GM12878 (cell line): ENCODE measurements at regions not wholly inside any gene's neighbourhood (a gene's known extent, or its start where the extent isn't known, plus 50 kb on each side); places are given as distances from the start of the nearest gene placed in this dataset.

Experiments
- ATAC-seq: fragments of 200-7000 bp; cut with Tn5 transposase; 3 replicates; pipeline ENCODE4 v1.9.1; 2020; ENCODE audit warnings: mild to moderate bottlenecking, moderate library complexity
- BruUV-seq: library from RNA; stranded (reverse); fragments of 400-500 nt; replicated peaks from 2 replicates; lab custom pipeline; 2021; lab: Mats Ljungman, UMichigan
- CTCF ChIA-PET: fragments of 300-600 bp; sonication (Branson Sonifier 250); formaldehyde crosslinking; extraction: SDS; loops from one replicate; lab custom pipeline; 2021; ENCODE audit warnings: inconsistent platforms; lab: Yijun Ruan, JAX
- POLR2A ChIA-PET: fragments of 350-600 bp; formaldehyde crosslinking; extraction: SDS; loops from one replicate; lab custom pipeline; 2021; ENCODE audit warnings: inconsistent platforms; lab: Charles Lee
- RAD21 ChIA-PET: fragments of 300-600 bp; sonication (Branson Sonifier 250); formaldehyde crosslinking; loops from one replicate; lab custom pipeline; 2023; ENCODE audit warnings: antibody characterized with exemption; ENCODE audit not compliant: unreplicated experiment; lab: Charles Lee
- SMC1A ChIA-PET: fragments of 300-600 bp; sonication (Branson Sonifier 250); formaldehyde crosslinking; loops from one replicate; lab custom pipeline; 2023; ENCODE audit not compliant: unreplicated experiment, uncharacterized antibody; lab: Charles Lee
- DNase-seq: peaks from one replicate; pipeline ENCODE4 v3.0.0-alpha.2; 2011; ENCODE audit warnings: low read depth, low spot score
- FAIRE-seq: peaks from 3 replicates; lab custom pipeline; 2011; peaks lifted over from hg19 to GRCh38; lab: Jason Lieb, UNC
- H2AFZ ChIP-seq: 2 replicates; pipeline ENCODE4 v1.6.0; 2011; ENCODE audit warnings: low read depth, low read length, control low read depth; ENCODE audit not compliant: control insufficient read depth
- H3K27ac ChIP-seq: 2 replicates; pipeline ENCODE4 v1.5.1; 2011; ENCODE audit warnings: control low read depth; ENCODE audit not compliant: control insufficient read depth, insufficient read depth
- H3K27me3 ChIP-seq, 2 experiments: replicated peaks in 1 of 2; 2 replicates each; pipeline versions ENCODE4 v1.6.0 to v1.6.1; 2011; ENCODE audit warnings: low read length in 1 of 2; ENCODE audit not compliant: control insufficient read depth in 2 of 2, insufficient read depth in 2 of 2
- H3K36me3 ChIP-seq, 2 experiments: 2 replicates each; pipeline ENCODE4 v1.5.1; 2011; ENCODE audit warnings: low read length in 1 of 2; ENCODE audit not compliant: control insufficient read depth in 2 of 2, insufficient read depth in 2 of 2
- H3K4me1 ChIP-seq: 2 replicates; pipeline ENCODE4 v1.6.1; 2011; ENCODE audit warnings: mild to moderate bottlenecking, low read length, moderate library complexity, mixed read lengths; ENCODE audit not compliant: control insufficient read depth, insufficient read depth
- H3K4me2 ChIP-seq: 2 replicates; pipeline ENCODE4 v1.6.0; 2011; ENCODE audit warnings: control low read depth; ENCODE audit not compliant: control insufficient read depth, insufficient read depth
- H3K4me3 ChIP-seq: fragments of 200-600 bp; sonication (generic); 2 replicates; pipeline ENCODE4 v1.5.1; 2016
- H3K79me2 ChIP-seq: 2 replicates; pipeline ENCODE4 v1.6.0; 2011; ENCODE audit warnings: low read length; ENCODE audit not compliant: control insufficient read depth, insufficient read depth
- H3K9ac ChIP-seq: 2 replicates; pipeline ENCODE4 v1.8.0; 2011; ENCODE audit warnings: low read length, control low read depth, mixed read lengths; ENCODE audit not compliant: control insufficient read depth, insufficient read depth
- H3K9me3 ChIP-seq: replicated peaks from 3 replicates; pipeline ENCODE4 v1.5.1; 2011; ENCODE audit warnings: mild to moderate bottlenecking, low read length; ENCODE audit not compliant: control insufficient read depth, insufficient read depth
- H4K20me1 ChIP-seq: 2 replicates; pipeline ENCODE4 v1.6.0; 2011; ENCODE audit not compliant: control insufficient read depth, insufficient read depth
- BHLHE40 ChIP-seq, 2 experiments: fragments of 450-650 bp in 1 of 2; IDR thresholded peaks; 2 replicates each; pipeline ENCODE4 v1.6.1; 2011 to 2017; ENCODE audit warnings: low read depth in 2 of 2, borderline replicate concordance in 1 of 2, improper control_type of control experiment in 1 of 2, low read length in 1 of 2, mild to moderate bottlenecking in 1 of 2
- CEBPB ChIP-seq, 2 experiments: fragments of 150-350 bp in 1 of 2; IDR thresholded peaks; 2 replicates each; pipeline ENCODE4 v1.6.1; 2012 to 2014; ENCODE audit warnings: low read depth in 2 of 2, low read length in 2 of 2, borderline replicate concordance in 1 of 2, inconsistent platforms in 1 of 2
- CHD1 ChIP-seq: IDR thresholded peaks from 2 replicates; pipeline ENCODE4 v1.6.1; 2012; ENCODE audit warnings: low read depth, low read length, improper control_type of control experiment
- CHD2 ChIP-seq: IDR thresholded peaks from 2 replicates; pipeline ENCODE4 v1.6.1; 2011; ENCODE audit warnings: low read depth, low read length, improper control_type of control experiment, borderline replicate concordance
- EED ChIP-seq: sonication (generic); IDR thresholded peaks from 2 replicates; pipeline ENCODE4 v1.6.1; 2016; ENCODE audit warnings: antibody characterized with exemption, low read depth
- EP300 ChIP-seq, 2 experiments: fragments of 150-350 bp in 1 of 2; IDR thresholded peaks; 2 replicates each; pipeline ENCODE4 v1.6.1; 2011 to 2012; ENCODE audit warnings: low read depth in 2 of 2, low read length in 2 of 2, borderline replicate concordance in 1 of 2, improper control_type of control experiment in 1 of 2, inconsistent platforms in 1 of 2; ENCODE audit not compliant: control insufficient read depth in 1 of 2
- MYB ChIP-seq: fragments of 150-350 bp; IDR thresholded peaks from 2 replicates; pipeline ENCODE4 v1.6.1; 2014; ENCODE audit warnings: mild to moderate bottlenecking, low read depth, low read length, borderline replicate concordance
- PRDM15 ChIP-seq: fragments of 450-650 bp; formaldehyde crosslinking; IDR thresholded peaks from 2 replicates; pipeline ENCODE4 v1.4.0; 2020; ENCODE audit warnings: mild to moderate bottlenecking, moderate library complexity
- RAD21 ChIP-seq: IDR thresholded peaks from 2 replicates; pipeline ENCODE4 v1.6.1; 2011; ENCODE audit warnings: mild to moderate bottlenecking, low read depth, low read length, moderate library complexity; ENCODE audit not compliant: insufficient read depth
- RB1 ChIP-seq: fragments of 450-650 bp; formaldehyde crosslinking; IDR thresholded peaks from 2 replicates; pipeline ENCODE4 v1.6.1; 2017; ENCODE audit warnings: mild to moderate bottlenecking, borderline replicate concordance
- SPI1 ChIP-seq: IDR thresholded peaks from 2 replicates; pipeline ENCODE4 v1.6.1; 2011; ENCODE audit warnings: low read depth, mild to moderate bottlenecking, low read length, moderate library complexity, borderline replicate concordance; ENCODE audit not compliant: insufficient read depth
- SRF ChIP-seq, 2 experiments: IDR thresholded peaks; 2 replicates each; pipeline ENCODE4 v1.6.1; 2011; ENCODE audit warnings: low read depth in 2 of 2, low read length in 2 of 2, mild to moderate bottlenecking in 1 of 2, moderate library complexity in 1 of 2
- SUZ12 ChIP-seq: fragments of 200-600 bp; sonication (generic); IDR thresholded peaks from one replicate; pipeline ENCODE4 v1.6.1; 2018; ENCODE audit warnings: antibody characterized with exemption, mild to moderate bottlenecking; ENCODE audit not compliant: unreplicated experiment
- TBL1XR1 ChIP-seq: IDR thresholded peaks from 2 replicates; pipeline ENCODE4 v1.6.1; 2012; ENCODE audit warnings: low read depth, low read length, improper control_type of control experiment
- YY1 ChIP-seq: IDR thresholded peaks from 2 replicates; pipeline ENCODE4 v1.6.1; 2011; ENCODE audit warnings: low read depth, mild to moderate bottlenecking, low read length
- ZNF207 ChIP-seq: fragments of 450-650 bp; IDR thresholded peaks from 2 replicates; pipeline ENCODE4 v1.6.1; 2014; ENCODE audit warnings: antibody characterized with exemption, mild to moderate bottlenecking, borderline replicate concordance
- WGBS: methylation state at CpG from one replicate; pipeline ENCODE4 v1.1.6; 2016; ENCODE audit warnings: low lambda C conversion rate; ENCODE audit not compliant: insufficient replicate concordance, insufficient coverage; ENCODE audit errors: missing lambda C conversion rate; 5-methylcytosine and 5-hydroxymethylcytosine counted together
- in situ Hi-C: fragments of 300-500 bp; cut with MboI; formaldehyde crosslinking; loops from 9 replicates; pipeline ENCODE4 v1.14.3; 2018; ENCODE audit warnings: mixed read lengths
- intact Hi-C: fragments of 100-400 bp; cut with micrococcal nuclease; formaldehyde crosslinking; loops from one replicate; pipeline ENCODE4 v1.14.2; 2022; ENCODE audit not compliant: unreplicated experiment
- TF ChIP-seq, protein P1 (sequence below): fragments of 450-650 bp; IDR thresholded peaks from 2 replicates; pipeline ENCODE4 v1.6.1; 2017; ENCODE audit warnings: low read depth, mild to moderate bottlenecking, moderate library complexity

GRCh38 chr6:165920896-165921671 is 246.6 kb downstream of the TBXT start:
- Histone ChIP-seq H3K9ac (no peak overlapping the region), H3K4me1 (no peaks in the 10 kb centered on the region), H2AFZ (no peak overlapping the region), H4K20me1 (no peaks in the 10 kb centered on the region), H3K9me3 (no peaks in the 10 kb centered on the region), H3K4me3 (no peak overlapping the region), H3K36me3 (no peaks in the 10 kb centered on the region), H3K79me2 (no peaks in the 10 kb centered on the region), H3K4me2 (no peak overlapping the region), H3K27me3 (peaks cover 0 to 3% of the 10 kb centered on the region in 2 experiments; a peak in 1 of 4 replicates), H3K27ac (no peak overlapping the region)
- ChIA-PET RAD21 (no interaction called here), CTCF (no interaction called here), SMC1A (no interaction called here), POLR2A (no interaction called here)
- FAIRE-seq, result no peak
- 24% methylated on average over 4 of the region's 4 CpGs for WGBS
- intact Hi-C loops, result no loop called here
- ATAC-seq, result no peak
- TF ChIP-seq CHD2, result no peak
- TF ChIP-seq, protein P1, sequence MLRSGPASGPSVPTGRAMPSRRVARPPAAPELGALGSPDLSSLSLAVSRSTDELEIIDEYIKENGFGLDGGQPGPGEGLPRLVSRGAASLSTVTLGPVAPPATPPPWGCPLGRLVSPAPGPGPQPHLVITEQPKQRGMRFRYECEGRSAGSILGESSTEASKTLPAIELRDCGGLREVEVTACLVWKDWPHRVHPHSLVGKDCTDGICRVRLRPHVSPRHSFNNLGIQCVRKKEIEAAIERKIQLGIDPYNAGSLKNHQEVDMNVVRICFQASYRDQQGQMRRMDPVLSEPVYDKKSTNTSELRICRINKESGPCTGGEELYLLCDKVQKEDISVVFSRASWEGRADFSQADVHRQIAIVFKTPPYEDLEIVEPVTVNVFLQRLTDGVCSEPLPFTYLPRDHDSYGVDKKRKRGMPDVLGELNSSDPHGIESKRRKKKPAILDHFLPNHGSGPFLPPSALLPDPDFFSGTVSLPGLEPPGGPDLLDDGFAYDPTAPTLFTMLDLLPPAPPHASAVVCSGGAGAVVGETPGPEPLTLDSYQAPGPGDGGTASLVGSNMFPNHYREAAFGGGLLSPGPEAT, result no peak
- TF ChIP-seq CEBPB (IDR thresholded peaks at IDR 0.05; ENCODE audit: borderline replicate concordance in 1 of 2, low read depth in 2 of 2, low read length in 2 of 2), result no peak
- TF ChIP-seq SUZ12, result no peak
- no peak for TF ChIP-seq TBL1XR1
- no peak for TF ChIP-seq YY1
- no peak for TF ChIP-seq ZNF207
- TF ChIP-seq EED, result no peak
- no peak for TF ChIP-seq SRF (IDR thresholded peaks at IDR 0.05; ENCODE audit: low read depth in 2 of 2, low read length in 2 of 2)
- no peak for TF ChIP-seq BHLHE40 (IDR thresholded peaks at IDR 0.05; ENCODE audit: borderline replicate concordance in 1 of 2, low read depth in 2 of 2, low read length in 1 of 2)
- TF ChIP-seq RAD21, result no peak
- no peak for TF ChIP-seq EP300 (IDR thresholded peaks at IDR 0.05; ENCODE audit: borderline replicate concordance in 1 of 2, control insufficient read depth in 1 of 2, low read depth in 2 of 2, low read length in 2 of 2)
- no peak for TF ChIP-seq SPI1
- no peak for TF ChIP-seq PRDM15 (CRISPR knock-in tag)
- TF ChIP-seq MYB, result no peak
- no peak for TF ChIP-seq CHD1
- no peak for TF ChIP-seq RB1
- DNase-seq, result no peak
- in situ Hi-C loops, result no loop called here
- BruUV-seq, result no TSS peak
